CD4-positive, alpha-beta memory T cell (primary cell): ENCODE measurements at regions not wholly inside any gene's neighbourhood (a gene's known extent, or its start where the extent isn't known, plus 50 kb on each side); places are given as distances from the start of the nearest gene placed in this dataset.

Source experiments
- CTCF ChIA-PET: fragments of 350-600 bp; sonication (Branson Sonifier 250); formaldehyde crosslinking; loops from one replicate; lab custom pipeline; 2021; ENCODE audit warnings: inconsistent platforms; ENCODE audit not compliant: partially characterized antibody; lab: Charles Lee
- POLR2A ChIA-PET: fragments of 350-600 bp; sonication (Branson Sonifier 250); formaldehyde crosslinking; loops from one replicate; lab custom pipeline; 2021; ENCODE audit not compliant: partially characterized antibody; lab: Charles Lee
- DNase-seq, 5 donors: peaks; one replicate each; pipeline versions ENCODE4 v3.0.0 to v3.0.0-alpha.2; 2020 to 2022; ENCODE audit warnings: mixed read lengths in 1 of 5
- H3K27ac ChIP-seq: one replicate; pipeline ENCODE4 v1.7.0; 2013; ENCODE audit warnings: low read depth, low read length
- H3K27me3 ChIP-seq: 2 replicates; pipeline ENCODE4 v1.7.0; 2013; ENCODE audit warnings: mild to moderate bottlenecking, low read length, moderate library complexity; ENCODE audit not compliant: insufficient read depth
- H3K36me3 ChIP-seq: 2 replicates; pipeline ENCODE4 v1.7.0; 2013; ENCODE audit warnings: mild to moderate bottlenecking, low read length, moderate library complexity; ENCODE audit not compliant: insufficient read depth
- H3K4me1 ChIP-seq: 2 replicates; pipeline ENCODE4 v1.7.0; 2013; ENCODE audit warnings: mild to moderate bottlenecking, low read length, moderate library complexity; ENCODE audit not compliant: insufficient read depth
- H3K4me3 ChIP-seq, 2 donors: one replicate each; pipeline ENCODE4 v1.7.0; 2013; ENCODE audit warnings: low read length in 2 of 2, mild to moderate bottlenecking in 1 of 2
- H3K9me3 ChIP-seq, 2 donors: one replicate each; pipeline ENCODE4 v1.7.0; 2013; ENCODE audit warnings: low read length in 2 of 2, control low read depth in 1 of 2; ENCODE audit not compliant: control insufficient read depth in 1 of 2
- H3K27ac Mint-ChIP-seq, 7 donors: one replicate each; pipeline ENCODE4 v1.8.0; 2020 to 2021; ENCODE audit warnings: mixed read lengths in 7 of 7, mild to moderate bottlenecking in 6 of 7, inconsistent platforms in 3 of 7, moderate library complexity in 3 of 7
- H3K27me3 Mint-ChIP-seq, 2 donors: one replicate each; pipeline ENCODE4 v1.8.0; 2020 to 2021; ENCODE audit warnings: mixed read lengths in 2 of 2
- H3K36me3 Mint-ChIP-seq, 2 donors: one replicate each; pipeline ENCODE4 v1.8.0; 2020 to 2021; ENCODE audit warnings: mixed read lengths in 2 of 2, inconsistent platforms in 1 of 2, mild to moderate bottlenecking in 1 of 2
- H3K4me1 Mint-ChIP-seq, 4 donors: one replicate each; pipeline ENCODE4 v1.8.0; 2020 to 2021; ENCODE audit warnings: mixed read lengths in 4 of 4, mild to moderate bottlenecking in 1 of 4
- H3K4me3 Mint-ChIP-seq, 8 donors: one replicate each; pipeline ENCODE4 v1.8.0; 2020 to 2021; ENCODE audit warnings: mixed read lengths in 8 of 8, mild to moderate bottlenecking in 7 of 8, moderate library complexity in 6 of 8, inconsistent platforms in 3 of 8
- H3K9me3 Mint-ChIP-seq, 8 donors: one replicate each; pipeline ENCODE4 v1.8.0; 2020 to 2021; ENCODE audit warnings: mixed read lengths in 8 of 8, mild to moderate bottlenecking in 5 of 8, inconsistent platforms in 3 of 8, moderate library complexity in 1 of 8
- intact Hi-C: fragments of 100-400 bp; cut with micrococcal nuclease; formaldehyde crosslinking; loops from one replicate; pipeline ENCODE4 v1.15.1; 2023

- Histone ChIP-seq H3K4me1 (no peaks in the 10 kb centered on the region), H3K27ac (no peak overlapping the region), H3K27me3 (no peaks in the 10 kb centered on the region), H3K9me3 (no peaks in the 10 kb centered on the region), H3K4me3 (no peak overlapping the region), H3K36me3 (no peaks in the 10 kb centered on the region)
- intact Hi-C loops = no loop called here
- Mint-ChIP-seq H3K4me3 (no peak overlapping the region), H3K4me1 (no peaks in the 10 kb centered on the region), H3K27ac (no peak overlapping the region), H3K9me3 (peaks cover 0 to 2% (median 0%) of the 10 kb centered on the region in 8 donors), H3K36me3 (no peaks in the 10 kb centered on the region), H3K27me3 (peaks cover 5 to 7% of the 10 kb centered on the region in 2 donors)
- DNase-seq = no peak
- ChIA-PET POLR2A (no interaction called here), CTCF (no interaction called here)
Measured at GRCh38 chr16:80167657-80168390, 373.0 kb upstream of the DYNLRB2 start.

- peaks cover 0 to 2% (median 0%) of the 10 kb centered on the region in 8 donors for H3K9me3 Mint-ChIP-seq
- POLR2A ChIA-PET = no interaction called here
- no peaks in the 10 kb centered on the region for H3K9me3 ChIP-seq
- H3K27ac ChIP-seq = no peak overlapping the region
- no peaks in the 10 kb centered on the region for H3K4me1 Mint-ChIP-seq
- H3K36me3 Mint-ChIP-seq = no peaks in the 10 kb centered on the region
- H3K4me1 ChIP-seq = no peaks in the 10 kb centered on the region
- CTCF ChIA-PET = no interaction called here
- no peaks in the 10 kb centered on the region for H3K36me3 ChIP-seq
- no peak overlapping the region for H3K27ac Mint-ChIP-seq
- DNase-seq = no peak
- no peak overlapping the region for H3K4me3 ChIP-seq
- no peaks in the 10 kb centered on the region for H3K27me3 ChIP-seq
- intact Hi-C loops = no loop called here
- no peak overlapping the region for H3K4me3 Mint-ChIP-seq
- H3K27me3 Mint-ChIP-seq = peaks cover 5 to 7% of the 10 kb centered on the region in 2 donors
Measured at GRCh38 chr16:80166082-80166481, 374.7 kb upstream of the DYNLRB2 start.

DNA sequence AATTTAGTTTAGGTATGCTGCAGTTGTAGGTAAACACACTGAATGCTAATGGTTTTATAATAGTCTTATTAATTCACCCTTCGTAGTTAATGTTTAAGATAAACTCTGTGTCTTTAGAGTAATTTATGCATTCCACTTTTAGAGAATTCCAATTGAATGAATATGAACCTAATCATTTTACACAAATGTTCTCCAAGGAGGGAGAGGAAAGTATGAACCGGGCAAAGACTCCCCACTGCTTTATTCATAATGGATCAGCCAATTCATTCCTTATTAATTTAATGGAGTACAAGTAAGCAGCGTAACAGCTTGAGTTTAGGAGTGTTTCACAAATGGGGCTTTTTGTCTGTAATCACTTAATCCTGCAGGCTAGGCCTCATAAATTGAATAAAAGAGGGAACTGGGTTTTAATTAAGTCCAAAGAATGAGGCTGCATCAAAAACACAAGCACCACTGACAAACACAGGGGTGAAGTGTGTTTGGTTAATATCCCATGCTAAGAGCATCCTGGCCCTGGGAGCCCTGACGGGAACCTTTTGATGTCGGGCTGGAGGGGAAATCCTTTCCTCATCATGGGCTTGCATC is 375.7 kb upstream of the DYNLRB2 start:
- Mint-ChIP-seq H3K36me3 (no peaks in the 10 kb centered on the region), H3K9me3 (peaks cover 0 to 2% (median 0%) of the 10 kb centered on the region in 8 donors), H3K27me3 (peaks cover 5 to 7% of the 10 kb centered on the region in 2 donors), H3K27ac (no peak overlapping the region), H3K4me3 (no peak overlapping the region), H3K4me1 (no peaks in the 10 kb centered on the region)
- Histone ChIP-seq H3K4me1 (no peaks in the 10 kb centered on the region), H3K36me3 (no peaks in the 10 kb centered on the region), H3K27me3 (no peaks in the 10 kb centered on the region), H3K4me3 (no peak overlapping the region), H3K9me3 (no peaks in the 10 kb centered on the region), H3K27ac (no peak overlapping the region)
- ChIA-PET POLR2A (no interaction called here), CTCF (no interaction called here)
- intact Hi-C loops = no loop called here
- no peak for DNase-seq

DNA sequence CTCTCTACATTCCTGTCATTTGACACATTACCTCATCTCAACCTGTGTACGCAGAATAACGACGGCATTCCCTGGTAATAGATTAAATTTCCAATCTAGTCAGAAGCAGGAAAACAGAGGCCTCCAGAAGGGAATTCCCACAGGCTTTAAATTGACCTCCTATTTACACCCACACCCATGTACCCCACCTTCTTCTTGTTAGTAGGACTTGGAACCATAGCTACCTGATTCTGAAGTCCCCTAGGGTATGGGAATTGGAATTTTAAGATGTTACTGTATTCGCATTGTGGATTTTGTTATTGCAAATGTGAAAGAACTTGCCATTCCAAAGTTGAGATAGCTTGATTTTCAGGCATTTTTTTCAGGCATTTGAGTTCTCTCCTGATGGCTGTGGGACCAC is 377.5 kb upstream of the DYNLRB2 start:
- Histone ChIP-seq H3K4me3 (no peak overlapping the region), H3K4me1 (no peaks in the 10 kb centered on the region), H3K9me3 (no peaks in the 10 kb centered on the region), H3K27ac (no peak overlapping the region), H3K36me3 (no peaks in the 10 kb centered on the region), H3K27me3 (no peaks in the 10 kb centered on the region)
- peaks cover 3 to 4% of the 10 kb centered on the region in 2 donors for H3K27me3 Mint-ChIP-seq
- intact Hi-C loops = no loop called here
- H3K4me1 Mint-ChIP-seq = no peaks in the 10 kb centered on the region
- no peak overlapping the region for H3K4me3 Mint-ChIP-seq
- H3K36me3 Mint-ChIP-seq = no peaks in the 10 kb centered on the region
- CTCF ChIA-PET = no interaction called here
- no peak overlapping the region for H3K27ac Mint-ChIP-seq
- DNase-seq = no peak
- peaks cover 0 to 2% (median 0%) of the 10 kb centered on the region in 8 donors for H3K9me3 Mint-ChIP-seq
- POLR2A ChIA-PET = no interaction called here

DNA sequence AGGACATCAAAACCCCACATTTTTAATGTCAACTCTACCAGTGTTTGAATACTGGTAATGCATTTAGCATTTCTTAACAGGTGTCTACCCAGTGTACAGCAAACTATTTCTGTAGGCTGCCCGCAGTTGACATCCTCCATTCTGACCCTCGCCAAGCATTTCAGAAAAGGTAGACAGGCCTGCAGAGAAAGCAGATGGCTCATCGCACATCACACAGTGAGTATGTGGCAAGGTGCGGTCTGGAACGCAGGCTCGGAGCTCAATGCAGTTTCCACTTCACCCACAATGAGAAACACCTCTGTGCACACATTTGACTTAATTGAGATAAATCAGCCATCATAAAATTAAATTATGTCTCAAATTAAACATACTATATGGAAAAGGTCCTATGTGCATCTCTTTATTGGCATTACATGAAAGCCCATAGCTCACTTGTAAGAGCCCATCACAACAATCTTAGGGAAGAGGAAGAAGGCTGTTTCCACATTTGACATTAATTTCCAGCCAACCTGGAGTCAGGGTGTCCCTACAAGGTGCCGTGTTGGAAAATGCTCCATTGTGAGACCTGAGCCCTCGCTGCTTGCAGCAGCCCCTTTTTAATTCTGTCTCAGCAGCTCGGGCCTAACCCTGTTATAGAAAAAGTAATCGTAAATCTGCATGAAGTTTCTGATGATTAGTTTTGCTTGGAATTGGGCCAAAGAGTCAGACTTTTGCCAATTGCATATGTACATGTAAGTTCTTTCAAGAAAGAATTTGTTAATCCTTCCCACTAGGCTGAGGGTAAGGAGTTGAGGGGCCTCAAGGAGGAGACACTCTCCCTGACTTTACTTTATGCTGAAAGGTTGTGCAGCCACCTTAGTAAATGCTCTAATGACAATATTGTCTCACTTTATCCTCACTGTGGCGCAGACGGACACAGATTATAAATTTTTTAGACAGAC is 378.7 kb upstream of the DYNLRB2 start:
- Histone ChIP-seq H3K27ac (no peak overlapping the region), H3K36me3 (no peaks in the 10 kb centered on the region), H3K9me3 (no peaks in the 10 kb centered on the region), H3K4me3 (no peak overlapping the region), H3K27me3 (no peaks in the 10 kb centered on the region), H3K4me1 (no peaks in the 10 kb centered on the region)
- CTCF ChIA-PET = no interaction called here
- peaks cover 4 to 6% of the 10 kb centered on the region in 2 donors for H3K27me3 Mint-ChIP-seq
- no peak overlapping the region for H3K4me3 Mint-ChIP-seq
- peaks cover 0 to 2% (median 0%) of the 10 kb centered on the region in 8 donors for H3K9me3 Mint-ChIP-seq
- POLR2A ChIA-PET = no interaction called here
- H3K27ac Mint-ChIP-seq = no peak overlapping the region
- no peaks in the 10 kb centered on the region for H3K36me3 Mint-ChIP-seq
- DNase-seq = no peak
- intact Hi-C loops = no loop called here
- H3K4me1 Mint-ChIP-seq = no peaks in the 10 kb centered on the region

DNA sequence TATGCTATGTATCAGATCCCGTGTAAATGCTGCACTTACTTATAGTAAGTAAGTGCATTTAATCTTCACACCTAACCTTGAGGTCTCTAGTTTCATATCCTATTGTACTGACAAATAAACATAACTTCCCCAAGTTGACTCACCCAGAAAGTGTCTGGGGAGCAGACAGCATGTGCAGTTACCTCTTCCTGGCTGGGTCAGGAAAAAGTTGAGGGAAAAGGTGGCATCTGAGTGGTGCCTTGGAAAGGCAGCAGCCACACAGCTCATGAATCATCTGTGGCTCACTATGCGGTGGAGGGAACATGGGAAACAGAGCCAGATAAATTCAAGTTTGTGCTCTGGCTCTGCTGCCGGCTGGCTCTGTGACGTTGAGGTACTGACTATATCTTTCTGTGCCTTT is 382.0 kb upstream of the DYNLRB2 start:
- no peak overlapping the region for H3K4me3 ChIP-seq
- ChIA-PET POLR2A (no interaction called here), CTCF (no interaction called here)
- no peaks in the 10 kb centered on the region for H3K36me3 ChIP-seq
- H3K27ac ChIP-seq = no peak overlapping the region
- H3K4me1 ChIP-seq = no peaks in the 10 kb centered on the region
- H3K27me3 ChIP-seq = no peaks in the 10 kb centered on the region
- H3K9me3 Mint-ChIP-seq = peaks cover 0 to 2% (median 0%) of the 10 kb centered on the region in 8 donors
- no peaks in the 10 kb centered on the region for H3K36me3 Mint-ChIP-seq
- peaks cover 8 to 10% of the 10 kb centered on the region in 2 donors for H3K27me3 Mint-ChIP-seq
- DNase-seq = no peak
- H3K9me3 ChIP-seq = no peaks in the 10 kb centered on the region
- H3K4me3 Mint-ChIP-seq = no peak overlapping the region
- intact Hi-C loops = no loop called here
- H3K27ac Mint-ChIP-seq = no peak overlapping the region
- no peaks in the 10 kb centered on the region for H3K4me1 Mint-ChIP-seq

GRCh38 chr16:80151722-80152111 is 389.1 kb upstream of the DYNLRB2 start:
- H3K27me3 ChIP-seq = no peaks in the 10 kb centered on the region
- intact Hi-C loops = no loop called here
- Mint-ChIP-seq H3K4me1 (no peaks in the 10 kb centered on the region), H3K4me3 (no peak overlapping the region), H3K9me3 (peaks cover 0 to 2% (median 0%) of the 10 kb centered on the region in 8 donors), H3K27me3 (peaks cover 14 to 15% of the 10 kb centered on the region in 2 donors), H3K27ac (no peak overlapping the region), H3K36me3 (no peaks in the 10 kb centered on the region)
- POLR2A ChIA-PET = no interaction called here
- CTCF ChIA-PET = no interaction called here
- no peak overlapping the region for H3K4me3 ChIP-seq
- no peaks in the 10 kb centered on the region for H3K9me3 ChIP-seq
- H3K4me1 ChIP-seq = no peaks in the 10 kb centered on the region
- no peaks in the 10 kb centered on the region for H3K36me3 ChIP-seq
- no peak overlapping the region for H3K27ac ChIP-seq
- DNase-seq = no peak
